Fibroblast of lung (primary cell): ENCODE measurements at regions not wholly inside any gene's neighbourhood (a gene's known extent, or its start where the extent isn't known, plus 50 kb on each side); places are given as distances from the start of the nearest gene placed in this dataset.

Experiments
- DNase-seq, 2 donors: peaks; one replicate each; pipeline versions ENCODE4 v3.0.0 to v3.0.0-alpha.2; 2010; ENCODE audit warnings: low read depth in 2 of 2
- H2AFZ ChIP-seq: 2 replicates; pipeline ENCODE4 v1.5.1; 2012; ENCODE audit warnings: low read length, control low read depth, inconsistent platforms
- H3K27ac ChIP-seq: 2 replicates; pipeline ENCODE4 v1.5.1; 2011; ENCODE audit warnings: low read length, control low read depth; ENCODE audit not compliant: insufficient read depth
- H3K27me3 ChIP-seq: 2 replicates; pipeline ENCODE4 v1.5.1; 2011; ENCODE audit warnings: mild to moderate bottlenecking, low read length; ENCODE audit not compliant: control insufficient read depth, insufficient read depth
- H3K36me3 ChIP-seq: 2 replicates; pipeline ENCODE4 v1.5.1; 2011; ENCODE audit warnings: low read length; ENCODE audit not compliant: control insufficient read depth, insufficient read depth
- H3K4me1 ChIP-seq: 2 replicates; pipeline ENCODE4 v1.5.1; 2011; ENCODE audit warnings: low read length; ENCODE audit not compliant: control insufficient read depth, insufficient read depth; ENCODE audit errors: extremely low read depth
- H3K4me2 ChIP-seq: 2 replicates; pipeline ENCODE4 v1.5.1; 2011; ENCODE audit warnings: low read length, control low read depth; ENCODE audit not compliant: insufficient read depth; ENCODE audit errors: extremely low read depth
- H3K4me3 ChIP-seq, 4 experiments: fragments of 200-600 bp in 1 of 4; sonication (generic) in 1 of 4; replicated peaks in 1 of 4; 2 replicates each; pipeline ENCODE4 v1.5.1; 2011 to 2016; ENCODE audit warnings: low read length in 4 of 4, low read depth in 3 of 4, mild to moderate bottlenecking in 3 of 4, control low read depth in 2 of 4, inconsistent platforms in 1 of 4, mixed read lengths in 1 of 4; ENCODE audit not compliant: insufficient read depth in 1 of 4; ENCODE audit errors: control extremely low read depth in 1 of 4
- H3K79me2 ChIP-seq: 2 replicates; pipeline ENCODE4 v1.5.1; 2012; ENCODE audit warnings: mild to moderate bottlenecking, low read length, inconsistent platforms; ENCODE audit not compliant: control insufficient read depth, insufficient read depth
- H3K9ac ChIP-seq: 2 replicates; pipeline ENCODE4 v1.5.1; 2011; ENCODE audit warnings: mild to moderate bottlenecking, low read length, control low read depth; ENCODE audit not compliant: insufficient read depth
- H3K9me3 ChIP-seq: 2 replicates; pipeline ENCODE4 v1.5.1; 2012; ENCODE audit warnings: low read depth, low read length; ENCODE audit not compliant: control insufficient read depth, insufficient read depth
- H4K20me1 ChIP-seq: 2 replicates; pipeline ENCODE4 v1.5.1; 2011; ENCODE audit warnings: low read length; ENCODE audit not compliant: control insufficient read depth, insufficient read depth; ENCODE audit errors: extremely low read depth
- EZH2 ChIP-seq: IDR thresholded peaks from 2 replicates; pipeline ENCODE4 v1.5.1; 2012; ENCODE audit warnings: low read length, control low read depth, mild to moderate bottlenecking; ENCODE audit errors: missing control alignments
- TF ChIP-seq, protein P1 (sequence below), 2 donors: IDR thresholded peaks in 1 of 2; conservative IDR thresholded peaks in 1 of 2; 1 replicate in 1 of 2; 2 replicates in 1 of 2; pipeline ENCODE4 v1.5.1; 2011 to 2012; ENCODE audit warnings: low read length in 2 of 2, control low read depth in 1 of 2, inconsistent platforms in 1 of 2, low read depth in 1 of 2, mild to moderate bottlenecking in 1 of 2

DNA sequence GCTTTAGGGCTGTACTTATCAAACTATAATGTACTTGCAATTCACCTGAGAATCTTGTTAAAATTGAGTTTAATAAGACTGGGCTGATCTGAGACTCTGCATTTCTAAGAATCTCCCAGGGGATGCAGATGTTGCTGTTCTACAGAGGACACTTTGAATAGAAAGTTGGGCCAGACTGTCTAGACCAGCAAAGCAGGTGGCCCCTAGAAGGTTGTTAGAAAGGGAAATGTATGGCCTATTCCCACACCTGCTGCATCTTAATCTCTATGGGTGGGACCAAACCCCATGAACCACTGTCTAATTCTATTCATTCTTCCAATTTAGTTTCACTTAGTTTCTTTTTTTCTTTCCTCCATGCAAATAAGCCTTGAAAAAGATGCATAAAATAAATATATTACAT lies 413.2 kb upstream of the TECRL start:
- Histone ChIP-seq H3K9ac (no peak overlapping the region), H3K79me2 (no peaks in the 10 kb centered on the region), H3K36me3 (no peaks in the 10 kb centered on the region), H3K4me2 (no peak overlapping the region), H4K20me1 (no peaks in the 10 kb centered on the region), H3K9me3 (no peaks in the 10 kb centered on the region), H3K4me3 (no peak overlapping the region), H3K27me3 (no peaks in the 10 kb centered on the region), H2AFZ (no peak overlapping the region), H3K27ac (no peak overlapping the region), H3K4me1 (no peaks in the 10 kb centered on the region)
- DNase-seq, result no peak
- TF ChIP-seq, protein P1, sequence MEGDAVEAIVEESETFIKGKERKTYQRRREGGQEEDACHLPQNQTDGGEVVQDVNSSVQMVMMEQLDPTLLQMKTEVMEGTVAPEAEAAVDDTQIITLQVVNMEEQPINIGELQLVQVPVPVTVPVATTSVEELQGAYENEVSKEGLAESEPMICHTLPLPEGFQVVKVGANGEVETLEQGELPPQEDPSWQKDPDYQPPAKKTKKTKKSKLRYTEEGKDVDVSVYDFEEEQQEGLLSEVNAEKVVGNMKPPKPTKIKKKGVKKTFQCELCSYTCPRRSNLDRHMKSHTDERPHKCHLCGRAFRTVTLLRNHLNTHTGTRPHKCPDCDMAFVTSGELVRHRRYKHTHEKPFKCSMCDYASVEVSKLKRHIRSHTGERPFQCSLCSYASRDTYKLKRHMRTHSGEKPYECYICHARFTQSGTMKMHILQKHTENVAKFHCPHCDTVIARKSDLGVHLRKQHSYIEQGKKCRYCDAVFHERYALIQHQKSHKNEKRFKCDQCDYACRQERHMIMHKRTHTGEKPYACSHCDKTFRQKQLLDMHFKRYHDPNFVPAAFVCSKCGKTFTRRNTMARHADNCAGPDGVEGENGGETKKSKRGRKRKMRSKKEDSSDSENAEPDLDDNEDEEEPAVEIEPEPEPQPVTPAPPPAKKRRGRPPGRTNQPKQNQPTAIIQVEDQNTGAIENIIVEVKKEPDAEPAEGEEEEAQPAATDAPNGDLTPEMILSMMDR (conservative IDR thresholded peaks at IDR 0.05 in 1 of 2, IDR thresholded peaks at IDR 0.05 in 1 of 2; ENCODE audit: low read depth in 1 of 2, low read length in 2 of 2), result no peak
- TF ChIP-seq EZH2, result no peak

- no peak overlapping the region for H3K27ac ChIP-seq
- no peaks in the 10 kb centered on the region for H3K9me3 ChIP-seq
- H3K4me2 ChIP-seq, result no peak overlapping the region
- no peak for DNase-seq
- TF ChIP-seq, protein P1 (conservative IDR thresholded peaks at IDR 0.05 in 1 of 2, IDR thresholded peaks at IDR 0.05 in 1 of 2; ENCODE audit: low read depth in 1 of 2, low read length in 2 of 2), result no peak
- no peak for TF ChIP-seq EZH2
- H3K27me3 ChIP-seq, result no peaks in the 10 kb centered on the region
- H3K79me2 ChIP-seq, result no peaks in the 10 kb centered on the region
- no peaks in the 10 kb centered on the region for H4K20me1 ChIP-seq
- no peak overlapping the region for H3K9ac ChIP-seq
- H3K36me3 ChIP-seq, result no peaks in the 10 kb centered on the region
- no peak overlapping the region for H2AFZ ChIP-seq
- no peak overlapping the region for H3K4me3 ChIP-seq
- H3K4me1 ChIP-seq, result no peaks in the 10 kb centered on the region
Observed at GRCh38 chr4:64821219-64821976, 412.1 kb upstream of the TECRL start.

- H2AFZ ChIP-seq, result no peak overlapping the region
- no peak for TF ChIP-seq EZH2
- TF ChIP-seq, protein P1 (conservative IDR thresholded peaks at IDR 0.05 in 1 of 2, IDR thresholded peaks at IDR 0.05 in 1 of 2; ENCODE audit: low read depth in 1 of 2, low read length in 2 of 2), result no peak
- H3K27me3 ChIP-seq, result no peaks in the 10 kb centered on the region
- H3K4me2 ChIP-seq, result no peak overlapping the region
- no peaks in the 10 kb centered on the region for H3K36me3 ChIP-seq
- H3K27ac ChIP-seq, result no peak overlapping the region
- H3K4me3 ChIP-seq, result no peak overlapping the region
- H3K79me2 ChIP-seq, result no peaks in the 10 kb centered on the region
- no peak for DNase-seq
- H3K9me3 ChIP-seq, result no peaks in the 10 kb centered on the region
- H3K4me1 ChIP-seq, result no peaks in the 10 kb centered on the region
- no peaks in the 10 kb centered on the region for H4K20me1 ChIP-seq
- H3K9ac ChIP-seq, result no peak overlapping the region
Observed at GRCh38 chr4:64814616-64815015, 405.4 kb upstream of the TECRL start.
